GM23338 (cell line): ENCODE measurements at regions not wholly inside any gene's neighbourhood (a gene's known extent, or its start where the extent isn't known, plus 50 kb on each side); places are given as distances from the start of the nearest gene placed in this dataset.

ENCODE experiments used
- EZH2 ChIP-seq: fragments of 200-600 bp; sonication (generic); IDR thresholded peaks from one replicate; pipeline ENCODE4 v1.8.0; 2017; ENCODE audit warnings: antibody characterized with exemption, mild to moderate bottlenecking, low read depth; ENCODE audit not compliant: unreplicated experiment
- EZH2phosphoT487 ChIP-seq: fragments of 200-600 bp; sonication (generic); IDR thresholded peaks from one replicate; pipeline ENCODE4 v1.8.1; 2018; ENCODE audit warnings: antibody characterized with exemption; ENCODE audit not compliant: unreplicated experiment

DNA sequence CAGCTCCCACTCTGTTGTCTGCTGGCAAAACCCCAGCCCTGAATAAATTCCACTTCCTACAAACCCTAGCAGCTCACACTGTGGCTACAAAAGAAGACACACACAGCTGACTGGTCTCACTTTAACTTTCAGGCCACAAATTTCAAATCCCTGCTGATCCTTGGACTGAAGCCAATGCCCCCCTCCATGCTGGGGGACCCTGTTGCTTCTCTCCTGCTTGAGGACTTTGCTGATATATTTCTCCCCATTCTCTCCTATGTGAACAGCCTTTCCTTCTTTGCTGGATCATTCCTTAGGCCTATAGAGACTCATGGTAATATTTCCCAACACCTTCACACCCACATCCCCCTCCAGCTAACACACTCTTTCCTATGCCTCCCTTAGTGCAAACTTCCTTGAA lies 79.6 kb upstream of the ADRA1B start:
- no peak for TF ChIP-seq EZH2
- no peak for TF ChIP-seq EZH2phosphoT487
